Common myeloid progenitor, CD34-positive (primary cell): ENCODE measurements at regions not wholly inside any gene's neighbourhood (a gene's known extent, or its start where the extent isn't known, plus 50 kb on each side); places are given as distances from the start of the nearest gene placed in this dataset.

ENCODE experiments used
- CTCF ChIA-PET: fragments of 350-600 bp; sonication (Branson Sonifier 250); formaldehyde crosslinking; loops from one replicate; lab custom pipeline; 2021; ENCODE audit warnings: antibody characterized with exemption; lab: Charles Lee
- POLR2A ChIA-PET: fragments of 350-600 bp; sonication (Branson Sonifier 250); formaldehyde crosslinking; loops from one replicate; lab custom pipeline; 2021; ENCODE audit warnings: antibody characterized with exemption; lab: Charles Lee
- DNase-seq, 3 donors: peaks; one replicate each; pipeline versions ENCODE4 v3.0.0 to v3.0.0-alpha.2; 2013
- H3K27ac ChIP-seq, 2 experiments: 1 replicate in 1 of 2; 2 replicates in 1 of 2; pipeline ENCODE4 v1.7.0; 2013; ENCODE audit warnings: inconsistent platforms in 2 of 2, low read length in 2 of 2, mild to moderate bottlenecking in 2 of 2, low read depth in 1 of 2, moderate library complexity in 1 of 2; ENCODE audit not compliant: severe bottlenecking in 2 of 2, insufficient read depth in 1 of 2, poor library complexity in 1 of 2
- H3K27me3 ChIP-seq, 5 experiments: replicated peaks in 2 of 5; 1 replicate in 3 of 5; 2 replicates in 2 of 5; pipeline versions ENCODE4 v1.6.1 to v1.7.0; 2013; ENCODE audit warnings: low read length in 4 of 5, mild to moderate bottlenecking in 2 of 5, moderate library complexity in 2 of 5, inconsistent platforms in 1 of 5; ENCODE audit not compliant: insufficient read depth in 5 of 5, control insufficient read depth in 4 of 5
- H3K36me3 ChIP-seq, 4 experiments: 1 replicate in 2 of 4; 2 replicates in 2 of 4; pipeline versions ENCODE4 v1.6.1 to v1.7.0; 2013; ENCODE audit warnings: low read length in 3 of 4, control low read depth in 1 of 4, mild to moderate bottlenecking in 1 of 4; ENCODE audit not compliant: control insufficient read depth in 4 of 4, insufficient read depth in 4 of 4
- H3K4me1 ChIP-seq, 4 experiments: 1 replicate in 3 of 4; 2 replicates in 1 of 4; pipeline versions ENCODE4 v1.6.1 to v1.7.1; 2013; ENCODE audit warnings: low read length in 3 of 4, mild to moderate bottlenecking in 3 of 4, control low read depth in 1 of 4, inconsistent platforms in 1 of 4, moderate library complexity in 1 of 4; ENCODE audit not compliant: control insufficient read depth in 4 of 4, insufficient read depth in 4 of 4; ENCODE audit errors: control extremely low read depth in 1 of 4
- H3K4me3 ChIP-seq, 7 experiments: 1 replicate in 4 of 7; 2 replicates in 3 of 7; pipeline versions ENCODE4 v1.5.1 to v1.7.0; 2013; ENCODE audit warnings: mild to moderate bottlenecking in 7 of 7, low read length in 6 of 7, moderate library complexity in 6 of 7, inconsistent platforms in 2 of 7, low read depth in 2 of 7, control low read depth in 1 of 7; ENCODE audit not compliant: insufficient read depth in 4 of 7, control insufficient read depth in 1 of 7; ENCODE audit errors: extremely low read depth in 1 of 7
- H3K9me3 ChIP-seq, 5 experiments: 1 replicate in 4 of 5; 2 replicates in 1 of 5; pipeline versions ENCODE4 v1.6.1 to v1.7.1; 2013; ENCODE audit warnings: low read length in 4 of 5, mild to moderate bottlenecking in 2 of 5, inconsistent platforms in 1 of 5, low read depth in 1 of 5, moderate library complexity in 1 of 5; ENCODE audit not compliant: control insufficient read depth in 4 of 5, insufficient read depth in 2 of 5; ENCODE audit errors: control extremely low read depth in 1 of 5
- WGBS: methylation state at CpG from one replicate; pipeline ENCODE4 v1.1.5; 2013; ENCODE audit not compliant: insufficient coverage; 5-methylcytosine and 5-hydroxymethylcytosine counted together

GRCh38 chr10:111161109-111161874 is 84.5 kb downstream of the ADRA2A start:
- Histone ChIP-seq H3K27me3 (peaks cover 0 to 9% (median under 1%) of the 10 kb centered on the region in 5 experiments), H3K27ac (no peak overlapping the region), H3K4me3 (no peak overlapping the region), H3K9me3 (no peaks in the 10 kb centered on the region), H3K4me1 (no peaks in the 10 kb centered on the region), H3K36me3 (no peaks in the 10 kb centered on the region)
- ChIA-PET POLR2A (no interaction called here), CTCF (interaction anchor here (0.8 to 1.2 kb wide), 2 partner anchors 12 to 85 kb away, joined by 3 to 6 read pairs; partner anchors contain the start of gene ADRA2A)
- WGBS = 94% methylated on average over 3 of the region's 7 CpGs
- DNase-seq = no peak

DNA sequence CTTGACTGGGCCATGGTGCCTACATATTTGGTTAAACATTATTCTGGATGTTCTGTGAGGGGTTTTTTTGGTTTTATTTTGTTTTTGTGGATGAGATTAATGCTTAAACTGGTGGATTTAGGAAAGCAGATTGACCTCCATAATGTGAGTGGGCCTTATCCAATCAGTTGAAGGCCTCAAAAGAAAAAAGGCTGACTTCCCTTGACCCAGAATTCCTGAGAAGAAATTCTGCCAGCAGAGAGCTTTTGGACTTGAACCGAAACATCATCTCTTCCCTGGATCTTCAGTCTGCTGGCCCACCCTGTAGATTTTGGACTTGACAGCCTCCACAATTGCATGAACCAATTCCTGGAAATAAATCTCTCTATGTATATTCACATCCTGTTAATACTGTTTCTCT is 94.4 kb downstream of the ADRA2A start:
- WGBS = 100% methylated on average over 1 of the region's 1 CpG
- H3K9me3 ChIP-seq = no peaks in the 10 kb centered on the region
- POLR2A ChIA-PET = no interaction called here

GRCh38 chr10:111175787-111176186 is 99.0 kb downstream of the ADRA2A start:
- Histone ChIP-seq H3K9me3 (no peaks in the 10 kb centered on the region), H3K27ac (no peak overlapping the region), H3K4me1 (no peaks in the 10 kb centered on the region), H3K36me3 (no peaks in the 10 kb centered on the region), H3K4me3 (no peak overlapping the region), H3K27me3 (no peaks in the 10 kb centered on the region)
- ChIA-PET POLR2A (no interaction called here), CTCF (interaction anchor here (2.3 kb wide), 1 partner anchor 99 kb away, joined by 8 read pairs; the partner anchor contains the start of gene ADRA2A)
- 100% methylated on average over 2 of the region's 3 CpGs for whole genome bisulfite sequencing
- peak in 1 of 3 donors; percentile 2 for DNase-seq

More for the DNA sequence above, 94.4 kb downstream of the ADRA2A start:
- no peak overlapping the region for H3K4me3 ChIP-seq
- CTCF ChIA-PET = no interaction called here
- H3K4me1 ChIP-seq = no peaks in the 10 kb centered on the region
- no peaks in the 10 kb centered on the region for H3K36me3 ChIP-seq
- DNase-seq = no peak
- H3K27me3 ChIP-seq = no peaks in the 10 kb centered on the region
- no peak overlapping the region for H3K27ac ChIP-seq

- no peak for DNase-seq
- no peaks in the 10 kb centered on the region for H3K36me3 ChIP-seq
- no peak overlapping the region for H3K4me3 ChIP-seq
Observed at GRCh38 chr10:111177379-111177778, 100.5 kb downstream of the ADRA2A start.

DNA sequence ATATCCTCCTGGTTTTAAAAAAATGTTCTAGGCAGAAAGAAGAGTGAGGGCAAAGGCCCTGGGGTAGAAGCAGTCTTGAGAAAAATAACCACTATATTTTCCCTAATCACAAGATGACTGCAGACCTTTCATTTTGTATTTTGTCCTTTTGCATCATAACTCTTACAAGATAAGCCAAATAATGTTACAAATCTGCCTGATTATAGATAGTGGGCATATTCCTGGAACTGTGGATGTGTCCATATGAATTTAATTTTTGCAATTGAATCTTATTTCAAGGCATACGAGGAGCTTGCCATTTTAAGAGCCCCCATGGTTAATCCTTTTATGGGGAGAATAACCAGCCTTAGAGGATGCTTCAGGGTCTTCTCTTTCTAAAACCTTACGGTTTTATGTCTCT is 102.7 kb downstream of the ADRA2A start:
- no peak for DNase-seq
- no peaks in the 10 kb centered on the region for H3K27me3 ChIP-seq
- CTCF ChIA-PET = no interaction called here

More at GRCh38 chr10:111177379-111177778, 100.5 kb downstream of the ADRA2A start:
- H3K9me3 ChIP-seq = no peaks in the 10 kb centered on the region
- CTCF ChIA-PET = interaction anchor here (1.3 kb wide), 1 partner anchor 29 kb away, joined by 3 read pairs; no protein-coding TSS in a partner anchor
- POLR2A ChIA-PET = no interaction called here
- no peaks in the 10 kb centered on the region for H3K4me1 ChIP-seq
- 100% methylated on average over 2 of the region's 2 CpGs for WGBS
- H3K27ac ChIP-seq = no peak overlapping the region
- H3K27me3 ChIP-seq = no peaks in the 10 kb centered on the region

DNA sequence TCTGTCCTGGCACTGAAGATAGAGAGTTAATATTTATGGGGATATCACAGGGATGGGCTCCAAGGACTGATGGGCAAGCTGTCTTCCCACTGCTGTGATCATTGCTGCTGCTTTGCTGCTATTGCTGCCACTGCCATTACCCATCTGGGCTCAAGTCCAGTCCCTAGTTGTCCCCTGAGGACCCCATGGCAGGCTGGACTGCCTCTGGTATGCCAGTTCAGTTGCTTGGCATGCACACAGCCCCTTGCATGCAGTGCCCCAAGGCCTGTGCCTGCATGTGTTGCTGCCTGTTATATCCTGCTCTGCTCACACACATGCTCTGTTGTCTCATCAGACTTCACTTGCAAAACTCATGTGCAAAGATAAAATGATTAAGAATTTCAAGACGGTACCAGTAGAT is 109.5 kb downstream of the ADRA2A start:
- Histone ChIP-seq H3K27ac (no peak overlapping the region), H3K36me3 (no peaks in the 10 kb centered on the region), H3K27me3 (peaks cover 0 to 2% (median 0%) of the 10 kb centered on the region in 5 experiments), H3K4me3 (no peak overlapping the region), H3K9me3 (peaks cover 0 to 4% (median 0%) of the 10 kb centered on the region in 5 experiments), H3K4me1 (no peaks in the 10 kb centered on the region)
- DNase-seq = no peak
- ChIA-PET CTCF (no interaction called here), POLR2A (no interaction called here)
- 93% methylated on average over 1 of the region's 1 CpG for WGBS

More for the DNA sequence above, 102.7 kb downstream of the ADRA2A start:
- Histone ChIP-seq H3K27ac (no peak overlapping the region), H3K4me1 (no peaks in the 10 kb centered on the region), H3K9me3 (peaks cover 0 to 1% (median 0%) of the 10 kb centered on the region in 5 experiments), H3K36me3 (no peaks in the 10 kb centered on the region), H3K4me3 (no peak overlapping the region)
- WGBS = 100% methylated on average over 2 of the region's 2 CpGs
- POLR2A ChIA-PET = no interaction called here

GRCh38 chr10:111187096-111187495 is 110.3 kb downstream of the ADRA2A start:
- Histone ChIP-seq H3K4me3 (no peak overlapping the region), H3K27ac (no peak overlapping the region), H3K36me3 (no peaks in the 10 kb centered on the region), H3K27me3 (peaks cover 0 to 2% (median 0%) of the 10 kb centered on the region in 5 experiments), H3K4me1 (no peaks in the 10 kb centered on the region), H3K9me3 (peaks cover 0 to 4% (median 0%) of the 10 kb centered on the region in 5 experiments)
- ChIA-PET CTCF (interaction anchor here (0.8 kb wide), 1 partner anchor 111 kb away, joined by 3 read pairs; no protein-coding TSS in a partner anchor), POLR2A (no interaction called here)
- DNase-seq = no peak
- 88% methylated on average over 2 of the region's 4 CpGs for WGBS
